IMR-90 (cell line): ENCODE measurements at regions not wholly inside any gene's neighbourhood (a gene's known extent, or its start where the extent isn't known, plus 50 kb on each side); places are given as distances from the start of the nearest gene placed in this dataset.

Source experiments
- ATAC-seq: fragments of 200-7000 bp; cut with Tn5 transposase; 2 replicates; pipeline ENCODE4 v1.9.1; 2020; ENCODE audit warnings: low read depth, mild to moderate bottlenecking, moderate library complexity
- BruUV-seq: library from RNA; stranded (reverse); fragments of 400-500 nt; replicated peaks from 2 replicates; lab custom pipeline; 2021; lab: Mats Ljungman, UMichigan
- CTCF ChIA-PET: fragments of 300-600 bp; formaldehyde crosslinking; extraction: SDS; loops from one replicate; lab custom pipeline; 2021; ENCODE audit warnings: antibody characterized with exemption; lab: Yijun Ruan, JAX
- POLR2A ChIA-PET: fragments of 300-600 bp; sonication (Branson Sonifier 250); formaldehyde crosslinking; loops from one replicate; lab custom pipeline; 2022; ENCODE audit warnings: antibody characterized with exemption; ENCODE audit not compliant: unreplicated experiment; lab: Charles Lee
- DNase-seq: peaks from one replicate; pipeline ENCODE4 v3.0.0; 2013
- H2AFZ ChIP-seq: replicated peaks from 2 replicates; pipeline ENCODE3; 2013; ENCODE audit warnings: low read length, mild to moderate bottlenecking; ENCODE audit not compliant: poor library complexity
- H2AK5ac ChIP-seq: 2 replicates; pipeline ENCODE4 v1.6.1; 2013; ENCODE audit warnings: low read depth, low read length, inconsistent platforms
- H2AK9ac ChIP-seq: replicated peaks from 2 replicates; pipeline ENCODE3; 2013; ENCODE audit warnings: mild to moderate bottlenecking, low read depth, low read length, moderate library complexity; ENCODE audit not compliant: poor library complexity
- H2BK120ac ChIP-seq: 2 replicates; pipeline ENCODE4 v1.6.1; 2013; ENCODE audit warnings: low read depth, low read length, inconsistent platforms
- H2BK15ac ChIP-seq: 3 replicates; pipeline ENCODE4 v1.6.1; 2013; ENCODE audit warnings: low read depth, low read length, inconsistent platforms
- H2BK20ac ChIP-seq: 2 replicates; pipeline ENCODE4 v1.6.1; 2013; ENCODE audit warnings: low read depth, mild to moderate bottlenecking, inconsistent platforms, low read length, moderate library complexity
- H2BK5ac ChIP-seq: 2 replicates; pipeline ENCODE4 v1.6.1; 2013; ENCODE audit warnings: mild to moderate bottlenecking, low read depth, low read length, inconsistent platforms; ENCODE audit not compliant: poor library complexity, severe bottlenecking
- H3K14ac ChIP-seq: replicated peaks from 2 replicates; pipeline ENCODE4 v1.6.1; 2013; ENCODE audit warnings: low read depth, low read length, inconsistent platforms
- H3K18ac ChIP-seq: 2 replicates; pipeline ENCODE4 v1.6.1; 2013; ENCODE audit warnings: low read depth, low read length, control low read depth
- H3K23ac ChIP-seq: 2 replicates; pipeline ENCODE4 v1.6.1; 2013; ENCODE audit warnings: low read depth, low read length, inconsistent platforms
- H3K27ac ChIP-seq: 2 replicates; pipeline ENCODE4 v1.5.1; 2013; ENCODE audit warnings: mild to moderate bottlenecking, control low read depth, low read length; ENCODE audit not compliant: insufficient read depth
- H3K27me3 ChIP-seq: 2 replicates; pipeline ENCODE4 v1.6.1; 2013; ENCODE audit warnings: low read length; ENCODE audit not compliant: control insufficient read depth, insufficient read depth
- H3K36me3 ChIP-seq: 2 replicates; pipeline ENCODE4 v1.6.1; 2013; ENCODE audit warnings: low read length, mixed read lengths; ENCODE audit not compliant: control insufficient read depth, insufficient read depth
- H3K4ac ChIP-seq: 2 replicates; pipeline ENCODE4 v1.6.1; 2013; ENCODE audit warnings: low read depth, low read length, inconsistent platforms
- H3K4me1 ChIP-seq: 2 replicates; pipeline ENCODE4 v1.6.1; 2013; ENCODE audit warnings: low read length, mixed read lengths; ENCODE audit not compliant: control insufficient read depth, insufficient read depth
- H3K4me2 ChIP-seq: 2 replicates; pipeline ENCODE4 v1.6.1; 2013; ENCODE audit warnings: low read depth, mild to moderate bottlenecking, control low read depth, low read length, moderate library complexity
- H3K4me3 ChIP-seq: 2 replicates; pipeline ENCODE4 v1.5.1; 2013; ENCODE audit warnings: low read depth, mild to moderate bottlenecking, control low read depth, low read length, moderate library complexity; ENCODE audit not compliant: insufficient read depth
- H3K56ac ChIP-seq: 2 replicates; pipeline ENCODE4 v1.6.1; 2013; ENCODE audit warnings: low read length, inconsistent platforms; ENCODE audit not compliant: insufficient read depth; ENCODE audit errors: extremely low read depth
- H3K79me1 ChIP-seq, 2 experiments: 2 replicates each; pipeline ENCODE4 v1.6.1; 2013; ENCODE audit warnings: low read length in 2 of 2, inconsistent platforms in 1 of 2, low read depth in 1 of 2
- H3K9ac ChIP-seq: 2 replicates; pipeline ENCODE4 v1.6.1; 2013; ENCODE audit warnings: low read depth, low read length, control low read depth
- H3K9me1 ChIP-seq: 2 replicates; pipeline ENCODE4 v1.6.1; 2013; ENCODE audit warnings: low read length, inconsistent platforms; ENCODE audit not compliant: insufficient read depth
- H3K9me3 ChIP-seq: 2 replicates; pipeline ENCODE4 v1.6.1; 2013; ENCODE audit warnings: low read length; ENCODE audit not compliant: control insufficient read depth, insufficient read depth
- H4K20me1 ChIP-seq: 2 replicates; pipeline ENCODE4 v1.6.1; 2013; ENCODE audit warnings: low read length, inconsistent platforms; ENCODE audit not compliant: insufficient read depth
- H4K5ac ChIP-seq: 2 replicates; pipeline ENCODE4 v1.6.1; 2013; ENCODE audit warnings: mild to moderate bottlenecking, low read depth, low read length, control low read depth
- H4K8ac ChIP-seq, 2 experiments: 2 replicates each; pipeline ENCODE4 v1.6.1; 2013; ENCODE audit warnings: low read depth in 2 of 2, low read length in 2 of 2, control low read depth in 1 of 2, inconsistent platforms in 1 of 2
- H4K91ac ChIP-seq: 2 replicates; pipeline ENCODE4 v1.6.1; 2013; ENCODE audit warnings: low read depth, low read length, inconsistent platforms; ENCODE audit not compliant: insufficient read depth
- BHLHE40 ChIP-seq: fragments of 150-350 bp; IDR thresholded peaks from 2 replicates; pipeline ENCODE4 v1.6.1; 2016; ENCODE audit warnings: mild to moderate bottlenecking, low read depth, low read length
- MXI1 ChIP-seq: IDR thresholded peaks from 2 replicates; pipeline ENCODE4 v1.6.1; 2012; ENCODE audit warnings: low read depth, mild to moderate bottlenecking, low read length, moderate library complexity, borderline replicate concordance
- WGBS, 2 experiments: methylation state at CpG; one replicate each; pipeline versions ENCODE4 v1.1.5 to v1.1.7; 2013; ENCODE audit warnings: missing lambda C conversion rate in 2 of 2; ENCODE audit not compliant: insufficient read length in 1 of 2; ENCODE audit errors: extremely low coverage in 2 of 2; 5-methylcytosine and 5-hydroxymethylcytosine counted together
- dilution Hi-C: fragments of 300-500 bp; cut with HindIII; formaldehyde crosslinking; loops from one replicate; pipeline ENCODE4 v1.14.3; 2018; ENCODE audit warnings: low sequenced_read_pairs; ENCODE audit not compliant: unreplicated experiment
- in situ Hi-C: fragments of 300-500 bp; cut with MboI; formaldehyde crosslinking; loops from 3 replicates; pipeline ENCODE4 v1.14.3; 2019; ENCODE audit warnings: low sequenced_read_pairs, inconsistent platforms, mixed read lengths
- intact Hi-C: fragments of 100-400 bp; cut with micrococcal nuclease; formaldehyde crosslinking; loops from 2 replicates; pipeline ENCODE4 v1.10.0; 2022
- TF ChIP-seq, protein P1 (sequence below): fragments of 150-350 bp; IDR thresholded peaks from 2 replicates; pipeline ENCODE4 v1.6.1; 2016; ENCODE audit warnings: low read depth, mild to moderate bottlenecking, low read length, moderate library complexity, borderline replicate concordance

DNA sequence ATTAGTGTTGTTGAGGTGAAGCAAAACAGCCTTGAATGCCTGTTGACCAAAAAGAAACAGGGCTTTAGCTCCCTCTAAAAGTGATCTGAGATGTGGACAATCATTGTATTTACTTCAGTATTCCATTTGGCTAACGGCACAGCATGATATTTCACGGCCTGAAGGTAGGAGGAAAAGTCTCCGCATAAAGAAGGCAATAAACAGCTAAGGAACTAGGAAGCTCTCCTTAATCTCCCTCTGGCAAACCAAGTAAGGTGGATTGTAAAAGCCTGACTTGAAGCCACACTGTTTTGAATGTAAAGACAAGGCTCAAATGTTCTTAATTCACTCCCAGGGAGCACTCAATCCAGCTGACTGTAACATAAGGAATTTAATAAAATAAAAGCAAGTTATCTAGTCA lies 160.0 kb upstream of the ZNF804B start:
- in situ Hi-C loops: no loop called here
- no peak overlapping the region for H3K23ac ChIP-seq
- ChIA-PET CTCF (no interaction called here), POLR2A (no interaction called here)
- H3K4me3 ChIP-seq: no peak overlapping the region
- no peaks in the 10 kb centered on the region for H4K20me1 ChIP-seq
- no peak overlapping the region for H2BK20ac ChIP-seq
- no peak overlapping the region for H2AK5ac ChIP-seq
- peaks cover 4% of the 10 kb centered on the region; the same call in 1 of the 2 replicates for H3K9me3 ChIP-seq
- dilution Hi-C loops: no loop called here
- H2BK120ac ChIP-seq: no peak overlapping the region
- no peak overlapping the region for H3K4ac ChIP-seq
- TF ChIP-seq, protein P1, sequence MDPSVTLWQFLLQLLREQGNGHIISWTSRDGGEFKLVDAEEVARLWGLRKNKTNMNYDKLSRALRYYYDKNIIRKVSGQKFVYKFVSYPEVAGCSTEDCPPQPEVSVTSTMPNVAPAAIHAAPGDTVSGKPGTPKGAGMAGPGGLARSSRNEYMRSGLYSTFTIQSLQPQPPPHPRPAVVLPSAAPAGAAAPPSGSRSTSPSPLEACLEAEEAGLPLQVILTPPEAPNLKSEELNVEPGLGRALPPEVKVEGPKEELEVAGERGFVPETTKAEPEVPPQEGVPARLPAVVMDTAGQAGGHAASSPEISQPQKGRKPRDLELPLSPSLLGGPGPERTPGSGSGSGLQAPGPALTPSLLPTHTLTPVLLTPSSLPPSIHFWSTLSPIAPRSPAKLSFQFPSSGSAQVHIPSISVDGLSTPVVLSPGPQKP: no peak
- no peak for TF ChIP-seq BHLHE40
- TF ChIP-seq MXI1: no peak
- no CpG with 5 or more reads among the region's 3 CpGs for WGBS, 2 experiments
- no peak overlapping the region for H3K14ac ChIP-seq
- no peak overlapping the region for H2BK5ac ChIP-seq
- no peak overlapping the region for H3K56ac ChIP-seq
- ATAC-seq: no peak
- H3K4me2 ChIP-seq: no peak overlapping the region
- H3K27me3 ChIP-seq: no peaks in the 10 kb centered on the region
- no peaks in the 10 kb centered on the region for H3K36me3 ChIP-seq
- no peak overlapping the region for H2AK9ac ChIP-seq
- no peak overlapping the region for H2AFZ ChIP-seq
- H3K79me1 ChIP-seq: no peaks in the 10 kb centered on the region
- no peak overlapping the region for H3K18ac ChIP-seq
- H3K9me1 ChIP-seq: no peaks in the 10 kb centered on the region
- no peak overlapping the region for H4K91ac ChIP-seq
- H2BK15ac ChIP-seq: no peak overlapping the region
- intact Hi-C loops: no loop called here
- H3K9ac ChIP-seq: no peak overlapping the region
- H3K27ac ChIP-seq: no peak overlapping the region
- H4K8ac ChIP-seq: no peak overlapping the region
- H3K4me1 ChIP-seq: no peaks in the 10 kb centered on the region
- no peak overlapping the region for H4K5ac ChIP-seq
- no peak for DNase-seq
- BruUV-seq: no TSS peak
